ENCODE measurements at regions not wholly inside any gene's neighbourhood (a gene's known extent, or its start where the extent isn't known, plus 50 kb on each side); places are given as distances from the start of the nearest gene placed in this dataset.

DNA sequence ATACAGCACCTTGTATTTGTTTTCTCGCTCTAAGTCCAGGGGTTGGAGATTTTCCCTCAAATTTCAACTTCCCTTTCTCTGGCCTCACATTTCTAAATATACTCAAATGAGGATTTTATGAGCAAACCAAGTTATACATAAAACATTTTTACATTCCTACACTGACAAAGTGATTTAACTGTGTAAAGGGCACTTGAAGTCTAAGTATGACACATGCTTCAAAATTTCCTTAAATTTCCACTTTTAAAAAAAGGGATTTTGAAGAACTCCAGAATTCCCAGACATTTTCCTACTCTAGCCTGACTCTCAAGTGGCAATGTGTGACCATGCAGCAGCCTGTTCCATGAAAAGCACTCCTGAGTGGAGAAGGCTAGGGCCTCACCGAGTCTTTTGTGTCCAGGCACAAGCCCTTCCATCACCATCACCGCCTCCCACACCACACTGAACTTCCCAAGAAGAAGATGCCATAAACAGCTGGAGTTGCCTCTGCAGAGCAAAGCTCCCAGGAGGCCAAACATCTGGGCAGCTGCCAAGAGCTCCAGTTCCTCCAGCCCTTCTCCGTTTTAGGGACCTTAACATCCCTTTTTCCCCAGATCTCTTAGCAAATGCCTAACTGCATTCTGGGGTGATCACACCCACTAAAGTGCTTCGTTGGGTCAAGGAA is 68.9 kb downstream of the NCR2 start:
- H3K27me3 Mint-ChIP-seq (ENCODE audit: low read depth): peaks cover 17% of the 10 kb centered on the region
- H3K27ac Mint-ChIP-seq: no peak overlapping the region
- H3K36me3 Mint-ChIP-seq (ENCODE audit: low read depth): peaks cover 1% of the 10 kb centered on the region
- H3K4me1 Mint-ChIP-seq (ENCODE audit: low read depth): no peaks in the 10 kb centered on the region
- no peak overlapping the region for H3K4me3 Mint-ChIP-seq
- peaks cover 5% of the 10 kb centered on the region for H3K9me3 Mint-ChIP-seq

DNA sequence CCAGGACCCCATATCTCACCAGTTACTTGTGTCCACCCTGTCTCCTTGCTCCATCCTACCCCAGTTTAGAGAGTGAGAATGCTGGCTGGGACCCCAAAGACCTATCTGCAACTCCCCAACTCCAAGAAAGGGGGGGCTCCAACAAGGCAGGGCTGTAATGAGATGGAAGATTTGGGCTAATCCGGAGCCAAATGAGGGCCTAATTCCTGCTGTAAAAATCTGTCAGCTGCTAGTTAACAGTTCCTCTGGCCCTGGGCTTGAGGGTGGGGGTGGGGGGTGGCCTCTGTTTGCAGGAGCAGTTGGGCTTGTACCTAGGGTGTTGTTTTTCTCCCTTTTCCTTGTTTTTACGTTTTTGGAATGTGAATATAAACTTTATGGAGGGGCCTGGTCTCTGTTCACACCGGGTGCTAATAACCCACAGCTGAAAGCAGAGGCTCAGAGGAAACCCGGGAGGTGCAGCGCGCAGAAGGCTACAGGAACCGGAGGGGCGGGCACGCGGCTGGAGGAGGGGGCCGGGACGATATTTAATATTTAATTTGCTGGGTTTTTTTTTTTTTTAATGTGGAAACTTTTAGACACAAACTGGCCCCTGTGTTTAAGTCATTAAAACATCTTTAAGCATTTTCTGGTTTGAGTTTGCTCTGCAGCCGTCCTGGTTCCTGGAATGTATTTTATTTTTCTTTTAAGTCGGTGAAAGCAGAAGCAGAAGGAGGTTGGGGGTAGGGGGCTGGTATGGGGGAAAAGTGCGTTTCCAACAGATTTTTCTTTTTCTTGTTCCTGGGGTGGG is 70.7 kb downstream of the NCR2 start:
- Mint-ChIP-seq H3K4me3 (no peak overlapping the region), H3K27me3 (ENCODE audit: low read depth) (peaks cover 28% of the 10 kb centered on the region), H3K4me1 (ENCODE audit: low read depth) (no peaks in the 10 kb centered on the region), H3K36me3 (ENCODE audit: low read depth) (peaks cover 1% of the 10 kb centered on the region), H3K27ac (no peak overlapping the region), H3K9me3 (peaks cover 5% of the 10 kb centered on the region)

DNA sequence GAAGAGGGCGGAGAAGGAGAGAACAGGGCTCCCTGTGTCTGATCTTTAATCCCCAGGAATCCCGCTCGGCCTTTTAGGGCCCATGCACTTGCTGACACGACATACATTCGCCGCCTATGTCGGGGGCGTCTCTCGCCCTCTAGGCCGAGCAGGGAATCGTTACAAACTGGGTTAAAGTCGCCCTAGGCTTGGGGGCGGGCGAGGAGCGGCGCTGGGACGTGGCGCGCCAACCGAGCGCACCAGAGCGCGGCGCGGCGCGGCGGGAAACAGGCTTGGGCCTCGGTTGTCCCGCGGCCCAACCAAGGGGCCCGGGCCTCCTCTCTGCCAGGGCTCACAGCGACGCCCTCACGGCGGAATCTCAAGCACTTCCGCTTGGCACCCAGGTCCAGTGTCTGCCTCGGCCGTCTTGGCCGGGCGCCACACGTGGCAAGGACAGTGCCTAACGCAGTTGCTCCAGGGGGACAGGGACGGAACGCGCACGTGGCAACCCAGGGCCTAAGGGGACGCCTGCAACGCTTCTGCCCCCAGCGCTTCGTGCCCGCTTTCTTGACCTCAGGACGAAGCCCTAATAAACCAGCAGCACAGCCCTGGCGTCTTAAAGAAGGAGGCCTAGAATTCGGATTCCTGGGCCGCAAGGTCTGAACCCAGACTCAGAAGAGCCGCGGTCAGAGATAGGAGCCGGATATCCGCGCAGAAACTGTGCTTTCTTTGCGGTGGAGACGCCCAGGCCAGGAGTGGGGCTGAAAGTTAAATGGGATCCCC is 71.5 kb downstream of the NCR2 start:
- H3K4me3 Mint-ChIP-seq: no peak overlapping the region
- H3K27me3 Mint-ChIP-seq (ENCODE audit: low read depth): peaks cover 27% of the 10 kb centered on the region
- H3K4me1 Mint-ChIP-seq (ENCODE audit: low read depth): no peaks in the 10 kb centered on the region
- H3K9me3 Mint-ChIP-seq: no peaks in the 10 kb centered on the region
- H3K27ac Mint-ChIP-seq: no peak overlapping the region
- H3K36me3 Mint-ChIP-seq (ENCODE audit: low read depth): no peaks in the 10 kb centered on the region

DNA sequence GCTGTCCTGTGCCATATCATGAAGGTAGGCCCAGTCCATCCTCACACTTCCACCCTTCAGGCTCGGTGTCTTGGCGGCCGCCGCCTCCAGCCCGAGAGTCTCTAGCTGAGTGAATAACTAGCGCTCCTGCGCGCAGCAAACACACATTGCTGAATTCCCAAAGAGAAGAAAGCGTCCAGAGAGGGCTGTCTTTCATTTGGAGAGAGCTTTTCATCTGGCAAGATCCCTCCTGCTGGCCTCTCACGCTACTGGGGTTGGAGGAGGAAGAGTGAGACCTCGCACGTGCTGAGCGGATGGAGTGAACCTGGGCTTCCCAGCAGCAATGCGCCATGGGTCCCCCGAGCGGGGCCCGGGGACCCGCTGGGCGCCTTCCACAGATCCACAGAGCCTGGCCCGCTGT is 73.2 kb downstream of the NCR2 start:
- H3K36me3 Mint-ChIP-seq (ENCODE audit: low read depth): no peaks in the 10 kb centered on the region
- H3K9me3 Mint-ChIP-seq: no peaks in the 10 kb centered on the region
- H3K27ac Mint-ChIP-seq: no peak overlapping the region
- H3K4me1 Mint-ChIP-seq (ENCODE audit: low read depth): no peaks in the 10 kb centered on the region
- no peak overlapping the region for H3K4me3 Mint-ChIP-seq
- peaks cover 34% of the 10 kb centered on the region for H3K27me3 Mint-ChIP-seq (ENCODE audit: low read depth)

DNA sequence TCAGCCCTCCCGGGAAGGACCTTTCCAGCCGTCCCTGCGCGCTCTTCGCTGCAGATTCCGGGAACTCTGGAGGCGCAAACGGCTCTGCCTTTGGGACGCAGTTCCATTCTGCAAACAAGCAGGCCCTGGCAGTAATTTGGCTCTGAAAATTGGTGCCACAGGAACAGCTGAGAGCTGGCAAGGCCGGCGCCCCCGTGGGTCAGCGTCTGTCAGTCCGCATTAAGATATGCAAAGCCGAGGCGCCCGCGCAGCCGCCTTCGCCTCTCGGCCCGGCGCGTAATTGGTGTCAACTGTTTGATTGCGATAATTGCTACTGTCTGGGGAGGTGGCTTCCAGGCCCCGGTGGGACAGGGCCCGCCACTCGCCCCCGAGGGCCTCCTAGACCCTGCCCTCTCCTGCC is 73.6 kb downstream of the NCR2 start:
- no peaks in the 10 kb centered on the region for H3K4me1 Mint-ChIP-seq (ENCODE audit: low read depth)
- no peaks in the 10 kb centered on the region for H3K9me3 Mint-ChIP-seq
- no peaks in the 10 kb centered on the region for H3K36me3 Mint-ChIP-seq (ENCODE audit: low read depth)
- H3K27ac Mint-ChIP-seq: no peak overlapping the region
- peaks cover 38% of the 10 kb centered on the region for H3K27me3 Mint-ChIP-seq (ENCODE audit: low read depth)
- H3K4me3 Mint-ChIP-seq: no peak overlapping the region

DNA sequence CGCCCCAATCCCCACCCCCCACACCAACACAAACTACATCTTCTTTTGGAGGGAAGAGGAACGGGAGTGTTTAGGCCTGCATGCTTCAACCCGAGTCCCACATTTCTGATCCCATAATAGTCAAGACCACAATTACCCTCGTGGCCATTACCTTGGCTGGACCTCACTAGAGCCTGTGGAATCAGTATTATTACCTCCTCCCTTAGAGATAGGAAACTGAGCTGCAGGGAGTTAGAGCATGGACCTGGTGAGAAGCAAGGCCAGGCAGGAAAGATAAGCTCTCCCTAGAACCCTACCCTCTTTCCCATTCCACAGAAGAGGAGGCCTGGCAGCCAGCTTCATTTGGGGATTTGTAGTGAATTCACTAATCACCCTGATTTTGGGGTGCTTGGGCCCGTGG is 74.1 kb downstream of the NCR2 start:
- Mint-ChIP-seq H3K27ac (no peak overlapping the region), H3K27me3 (ENCODE audit: low read depth) (peaks cover 42% of the 10 kb centered on the region), H3K4me1 (ENCODE audit: low read depth) (no peaks in the 10 kb centered on the region), H3K9me3 (no peaks in the 10 kb centered on the region), H3K4me3 (no peak overlapping the region), H3K36me3 (ENCODE audit: low read depth) (no peaks in the 10 kb centered on the region)

DNA sequence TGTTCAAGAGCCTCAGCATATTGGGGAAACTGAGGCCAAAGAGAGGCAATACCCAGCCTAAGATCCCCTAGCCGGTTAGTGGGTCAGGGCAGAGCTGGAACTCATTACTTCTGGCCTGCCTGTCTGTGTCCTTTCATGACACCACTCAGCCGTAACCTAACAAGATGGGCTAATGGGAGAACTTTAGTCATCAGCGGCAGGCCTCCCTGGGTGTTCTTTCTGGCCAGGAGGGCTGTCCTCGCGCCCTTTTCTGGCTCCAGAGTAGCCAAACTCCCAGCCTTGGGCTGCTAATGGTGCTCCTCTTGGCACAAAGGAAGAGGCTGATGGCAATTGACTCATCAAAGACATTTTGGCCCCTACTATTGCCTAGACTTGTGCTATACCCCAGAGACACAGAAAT is 76.6 kb downstream of the NCR2 start:
- Mint-ChIP-seq H3K9me3 (no peaks in the 10 kb centered on the region), H3K4me3 (no peak overlapping the region), H3K27me3 (ENCODE audit: low read depth) (peaks cover 63% of the 10 kb centered on the region), H3K36me3 (ENCODE audit: low read depth) (no peaks in the 10 kb centered on the region), H3K4me1 (ENCODE audit: low read depth) (no peaks in the 10 kb centered on the region), H3K27ac (no peak overlapping the region)

DNA sequence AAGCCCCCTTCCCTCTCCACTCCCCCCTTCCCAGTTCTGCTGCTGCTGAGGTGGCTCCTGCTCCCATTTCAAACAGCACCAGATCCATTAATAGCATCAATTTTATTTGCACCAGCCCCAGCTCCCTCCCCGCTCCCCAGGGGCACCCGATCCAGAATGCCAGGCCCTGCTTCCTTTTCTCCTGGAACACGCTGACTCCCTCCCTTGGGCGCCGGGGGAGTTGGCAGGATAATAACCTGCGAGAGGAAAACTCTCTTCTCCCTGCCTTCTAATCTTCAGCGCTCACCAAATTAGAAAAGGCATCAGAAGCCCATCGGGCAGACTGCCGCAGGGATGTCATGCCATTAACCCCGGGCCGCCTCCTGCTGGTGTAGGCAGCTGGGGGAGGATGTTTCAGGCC is 77.8 kb downstream of the NCR2 start:
- Mint-ChIP-seq H3K27me3 (ENCODE audit: low read depth) (peaks cover 76% of the 10 kb centered on the region), H3K27ac (no peak overlapping the region), H3K36me3 (ENCODE audit: low read depth) (no peaks in the 10 kb centered on the region), H3K4me3 (no peak overlapping the region), H3K4me1 (ENCODE audit: low read depth) (no peaks in the 10 kb centered on the region), H3K9me3 (no peaks in the 10 kb centered on the region)

DNA sequence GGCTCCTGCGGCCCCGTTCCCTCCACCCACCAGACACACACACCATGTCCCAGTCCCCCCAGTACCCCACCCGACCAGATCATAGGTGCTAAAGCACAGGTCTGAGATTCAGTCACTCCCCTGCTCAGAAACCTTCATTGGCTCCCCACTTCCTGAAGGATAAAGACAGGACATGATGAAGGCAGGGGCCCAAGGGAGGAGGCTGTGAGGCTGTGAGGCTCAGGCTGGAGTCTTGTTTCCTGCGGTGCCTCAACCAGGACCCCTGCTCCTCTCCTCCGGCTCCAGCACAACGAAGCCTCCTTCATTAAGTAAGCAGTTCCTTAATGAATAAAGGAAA is 81.1 kb downstream of the NCR2 start:
- Mint-ChIP-seq H3K4me3 (no peak overlapping the region), H3K9me3 (peaks cover 5% of the 10 kb centered on the region)

DNA sequence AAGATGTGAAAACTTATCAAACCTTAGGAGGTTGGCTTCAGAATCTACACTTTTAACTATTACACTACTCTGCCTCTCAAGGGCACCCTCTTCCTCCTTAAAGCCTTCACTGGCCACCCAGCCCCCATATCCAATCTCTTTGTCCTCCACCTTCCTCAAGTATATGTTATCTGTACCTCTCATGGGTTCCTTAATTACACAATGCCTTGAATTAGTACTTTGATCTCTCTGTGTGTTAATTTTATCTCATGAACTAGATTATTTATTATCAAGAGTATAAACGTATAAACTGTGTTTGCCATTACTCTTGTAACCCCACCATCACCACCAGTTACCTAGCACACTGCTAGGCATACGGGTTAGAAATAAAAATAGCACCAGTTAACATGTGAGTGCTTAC is 83.3 kb downstream of the NCR2 start:
- Mint-ChIP-seq H3K9me3 (peaks cover 5% of the 10 kb centered on the region), H3K4me3 (no peak overlapping the region), H3K27ac (no peak overlapping the region), H3K4me1 (ENCODE audit: low read depth) (no peaks in the 10 kb centered on the region), H3K36me3 (ENCODE audit: low read depth) (no peaks in the 10 kb centered on the region), H3K27me3 (ENCODE audit: low read depth) (peaks cover 81% of the 10 kb centered on the region)

More for the DNA sequence above, 81.1 kb downstream of the NCR2 start:
- H3K27me3 Mint-ChIP-seq (ENCODE audit: low read depth): peaks cover 75% of the 10 kb centered on the region
- H3K27ac Mint-ChIP-seq: no peak overlapping the region
- no peaks in the 10 kb centered on the region for H3K4me1 Mint-ChIP-seq (ENCODE audit: low read depth)
- H3K36me3 Mint-ChIP-seq (ENCODE audit: low read depth): no peaks in the 10 kb centered on the region

DNA sequence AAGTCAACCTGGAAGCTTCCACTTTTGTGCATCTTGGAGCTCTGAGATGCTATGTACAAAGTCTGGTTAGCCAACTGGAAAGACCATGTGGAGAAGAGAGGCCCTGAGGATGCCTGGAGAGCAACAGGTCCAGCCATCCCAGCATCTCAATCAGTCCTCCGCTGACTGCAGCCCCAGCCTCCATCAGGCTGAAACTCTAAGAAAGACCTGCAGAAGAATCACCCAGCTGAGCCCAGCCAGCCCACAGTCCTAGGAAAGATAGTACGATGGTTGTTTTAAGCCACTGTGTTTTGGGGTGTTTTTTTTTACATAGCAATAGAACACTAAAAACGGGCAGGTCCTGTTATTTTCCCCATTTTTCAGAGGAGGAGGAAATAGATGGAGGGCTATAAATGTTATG is 84.0 kb downstream of the NCR2 start:
- Mint-ChIP-seq H3K27me3 (ENCODE audit: low read depth) (peaks cover 76% of the 10 kb centered on the region), H3K4me3 (no peak overlapping the region), H3K36me3 (ENCODE audit: low read depth) (no peaks in the 10 kb centered on the region), H3K27ac (no peak overlapping the region), H3K9me3 (peaks cover 5% of the 10 kb centered on the region), H3K4me1 (ENCODE audit: low read depth) (no peaks in the 10 kb centered on the region)

DNA sequence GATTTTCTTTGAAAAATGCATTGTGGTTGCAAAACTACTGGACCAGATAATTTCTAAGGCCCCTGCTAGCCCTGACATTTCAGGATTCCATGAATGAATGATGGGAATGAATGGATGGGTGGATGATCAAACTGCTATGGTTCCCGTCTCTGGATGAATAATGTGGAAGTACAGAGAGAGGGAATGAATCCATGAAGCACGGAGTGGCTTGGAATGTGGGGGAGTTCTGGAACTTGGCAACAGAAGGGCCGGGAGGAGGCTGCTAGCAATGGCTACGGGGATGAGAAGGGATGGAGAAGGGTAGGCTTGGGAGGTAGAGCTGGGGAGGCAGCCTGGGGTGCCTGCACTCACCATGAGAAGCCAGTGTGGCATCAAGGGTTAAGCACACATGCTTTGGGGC is 84.8 kb downstream of the NCR2 start:
- no peak overlapping the region for H3K4me3 Mint-ChIP-seq
- no peaks in the 10 kb centered on the region for H3K4me1 Mint-ChIP-seq (ENCODE audit: low read depth)
- peaks cover 5% of the 10 kb centered on the region for H3K9me3 Mint-ChIP-seq
- H3K27me3 Mint-ChIP-seq (ENCODE audit: low read depth): peaks cover 70% of the 10 kb centered on the region
- H3K27ac Mint-ChIP-seq: no peak overlapping the region
- no peaks in the 10 kb centered on the region for H3K36me3 Mint-ChIP-seq (ENCODE audit: low read depth)

DNA sequence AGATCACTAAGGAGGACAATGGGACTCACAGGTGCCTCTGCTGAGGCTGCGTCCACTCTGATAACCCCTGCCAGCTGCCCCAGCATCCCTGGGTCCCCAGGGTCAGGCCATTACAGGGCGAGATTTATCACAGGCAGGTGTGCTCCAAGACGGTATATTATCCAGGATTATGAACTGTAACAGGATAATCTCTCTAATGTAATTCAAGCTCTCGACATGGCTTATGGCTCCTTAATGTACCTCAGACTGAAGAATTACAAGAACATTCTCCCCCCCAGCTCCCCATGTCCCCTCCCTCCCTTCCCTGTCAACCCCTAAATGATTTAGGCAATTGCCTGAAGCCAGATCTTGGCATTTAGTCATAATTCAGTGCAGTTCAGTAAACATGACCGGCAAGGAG is 86.8 kb downstream of the NCR2 start:
- Mint-ChIP-seq H3K4me3 (no peak overlapping the region), H3K4me1 (ENCODE audit: low read depth) (peaks cover 2% of the 10 kb centered on the region), H3K27me3 (ENCODE audit: low read depth) (peaks cover 50% of the 10 kb centered on the region), H3K36me3 (ENCODE audit: low read depth) (no peaks in the 10 kb centered on the region), H3K9me3 (peaks cover 5% of the 10 kb centered on the region), H3K27ac (no peak overlapping the region)

DNA sequence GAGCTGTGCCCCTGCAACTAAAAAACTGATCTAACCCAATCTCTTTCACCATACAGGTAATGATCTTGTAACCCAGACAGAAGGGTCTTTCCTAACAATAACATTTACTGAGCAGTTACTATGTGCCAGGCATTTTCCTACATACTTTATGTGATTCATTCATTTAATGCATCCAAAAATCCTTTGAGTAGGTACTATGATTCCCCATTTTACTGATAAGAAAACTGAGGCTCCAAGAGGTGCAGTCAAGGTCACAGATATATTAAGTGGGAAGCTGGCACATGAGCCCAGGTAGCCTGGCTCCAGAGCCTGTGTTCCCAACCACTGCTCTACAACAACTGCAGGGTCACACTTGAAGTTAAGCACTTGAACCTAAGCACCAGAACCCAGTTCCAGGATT is 87.6 kb downstream of the NCR2 start:
- peaks cover 42% of the 10 kb centered on the region for H3K27me3 Mint-ChIP-seq (ENCODE audit: low read depth)
- H3K9me3 Mint-ChIP-seq: peaks cover 5% of the 10 kb centered on the region
- no peaks in the 10 kb centered on the region for H3K36me3 Mint-ChIP-seq (ENCODE audit: low read depth)
- H3K4me3 Mint-ChIP-seq: no peak overlapping the region
- peaks cover 2% of the 10 kb centered on the region for H3K4me1 Mint-ChIP-seq (ENCODE audit: low read depth)
- no peak overlapping the region for H3K27ac Mint-ChIP-seq
